Body of pancreas (tissue), 4 donors: ENCODE measurements at regions not wholly inside any gene's neighbourhood (a gene's known extent, or its start where the extent isn't known, plus 50 kb on each side); places are given as distances from the start of the nearest gene placed in this dataset.
"Not testable (repeated sequence)": the region's sequence is repeated elsewhere in the genome, so short reads cannot be mapped to it uniquely, and the experiment has no call there.

Experiments
- POLR2A ChIP-seq, 3 donors: fragments of 450-650 bp; IDR thresholded peaks; one replicate each; pipeline ENCODE4 v1.6.1; 2016; ENCODE audit warnings: antibody characterized with exemption in 3 of 3, mild to moderate bottlenecking in 2 of 3
- TF ChIP-seq, protein P1 (sequence below), 7 experiments: fragments of 450-650 bp in 4 of 7; fragments of 200-600 bp in 3 of 7; sonication (generic) in 3 of 7; IDR thresholded peaks; one replicate each; pipeline ENCODE4 v1.5.1; 2016 to 2019; ENCODE audit warnings: antibody characterized with exemption in 7 of 7

DNA sequence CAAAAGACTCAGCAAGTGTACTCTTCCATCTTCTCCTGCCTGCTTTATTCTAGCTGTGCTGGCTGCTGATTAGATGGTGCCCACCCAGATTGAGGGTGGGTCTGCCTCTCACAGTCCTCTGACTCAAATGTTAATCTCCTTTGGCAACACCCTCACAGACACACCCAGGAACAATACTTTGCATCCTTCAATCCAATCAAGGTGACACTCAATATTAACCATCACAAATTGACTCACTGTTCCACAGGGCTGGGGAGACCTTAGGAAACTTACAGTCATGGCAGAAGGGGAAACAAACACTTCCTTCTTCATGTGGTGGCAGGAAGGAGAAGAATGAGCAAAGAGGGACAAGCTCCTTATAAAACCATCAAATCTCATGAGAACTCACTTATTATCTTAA is 94.9 kb upstream of the PLSCR5 start:
- TF ChIP-seq, protein P1, sequence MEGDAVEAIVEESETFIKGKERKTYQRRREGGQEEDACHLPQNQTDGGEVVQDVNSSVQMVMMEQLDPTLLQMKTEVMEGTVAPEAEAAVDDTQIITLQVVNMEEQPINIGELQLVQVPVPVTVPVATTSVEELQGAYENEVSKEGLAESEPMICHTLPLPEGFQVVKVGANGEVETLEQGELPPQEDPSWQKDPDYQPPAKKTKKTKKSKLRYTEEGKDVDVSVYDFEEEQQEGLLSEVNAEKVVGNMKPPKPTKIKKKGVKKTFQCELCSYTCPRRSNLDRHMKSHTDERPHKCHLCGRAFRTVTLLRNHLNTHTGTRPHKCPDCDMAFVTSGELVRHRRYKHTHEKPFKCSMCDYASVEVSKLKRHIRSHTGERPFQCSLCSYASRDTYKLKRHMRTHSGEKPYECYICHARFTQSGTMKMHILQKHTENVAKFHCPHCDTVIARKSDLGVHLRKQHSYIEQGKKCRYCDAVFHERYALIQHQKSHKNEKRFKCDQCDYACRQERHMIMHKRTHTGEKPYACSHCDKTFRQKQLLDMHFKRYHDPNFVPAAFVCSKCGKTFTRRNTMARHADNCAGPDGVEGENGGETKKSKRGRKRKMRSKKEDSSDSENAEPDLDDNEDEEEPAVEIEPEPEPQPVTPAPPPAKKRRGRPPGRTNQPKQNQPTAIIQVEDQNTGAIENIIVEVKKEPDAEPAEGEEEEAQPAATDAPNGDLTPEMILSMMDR (IDR thresholded peaks at IDR 0.05) = not testable (repeated sequence)
- not testable (repeated sequence) for TF ChIP-seq POLR2A (IDR thresholded peaks at IDR 0.05)
